ENCODE measurements at regions not wholly inside any gene's neighbourhood (a gene's known extent, or its start where the extent isn't known, plus 50 kb on each side); places are given as distances from the start of the nearest gene placed in this dataset.

DNA sequence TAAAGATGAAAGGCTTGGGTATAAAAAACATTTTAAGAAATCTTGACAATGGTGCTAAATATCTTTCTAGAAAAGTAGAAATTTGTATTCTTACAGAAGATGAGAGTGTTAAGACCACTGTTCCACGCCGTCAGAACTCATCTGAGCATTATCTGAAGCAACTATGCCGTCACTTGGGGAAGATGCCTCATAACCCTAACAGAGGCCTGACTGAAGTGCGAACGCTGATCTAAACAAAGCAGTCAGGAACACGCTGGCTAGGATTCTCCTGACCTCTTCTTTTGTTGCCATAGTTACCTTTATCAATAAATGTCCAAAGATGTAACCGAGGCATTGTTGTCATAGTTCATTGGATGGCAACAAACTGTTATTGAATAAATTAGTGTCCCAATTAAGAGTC, 612.4 kb downstream of the LTN1 start:
- Histone ChIP-seq H3F3A (ENCODE audit: control insufficient read depth, insufficient read depth) (no peaks in the 10 kb centered on the region), H3K9me2 (replicated peaks; ENCODE audit: control insufficient read depth, low read length) (no peaks in the 10 kb centered on the region), H3K4me3 (ENCODE audit: low read length) (no peak overlapping the region)

DNA sequence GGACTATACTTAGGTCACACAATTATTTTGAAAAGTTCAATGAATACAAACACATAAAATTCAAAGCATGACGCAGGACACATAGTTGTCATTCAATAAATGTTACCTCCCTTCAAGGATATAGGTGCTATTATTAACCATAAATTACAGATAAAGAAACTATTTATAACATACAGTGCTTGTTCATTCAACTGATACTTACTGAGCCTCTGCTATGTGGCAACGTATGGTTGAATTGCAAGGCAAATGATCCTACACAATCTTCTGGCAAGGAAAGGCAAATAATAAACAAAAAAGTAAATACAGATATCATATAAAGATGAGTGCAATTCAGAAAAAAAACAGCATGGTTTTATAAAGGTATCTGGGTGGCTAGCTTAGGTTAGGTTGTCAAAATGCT, 614.7 kb downstream of the LTN1 start:
- H3K9me2 ChIP-seq (replicated peaks; ENCODE audit: control insufficient read depth, low read length): no peaks in the 10 kb centered on the region
- no peaks in the 10 kb centered on the region for H3K79me2 ChIP-seq (ENCODE audit: control insufficient read depth, low read length)
- H3K9me3 ChIP-seq (ENCODE audit: control insufficient read depth, insufficient read depth, low read length): no peaks in the 10 kb centered on the region; the same call in 1 of the 2 replicates
- no peaks in the 10 kb centered on the region for H3K36me3 ChIP-seq (ENCODE audit: control insufficient read depth, low read length)
- H3F3A ChIP-seq (ENCODE audit: control insufficient read depth, insufficient read depth): no peaks in the 10 kb centered on the region
- H3K4me1 ChIP-seq (ENCODE audit: control insufficient read depth, low read length): no peaks in the 10 kb centered on the region
- H3K27me3 ChIP-seq (ENCODE audit: control insufficient read depth, low read length): no peaks in the 10 kb centered on the region
- no peak overlapping the region for H3K27ac ChIP-seq (ENCODE audit: low read depth, low read length)
- no peak overlapping the region for H3K4me3 ChIP-seq (ENCODE audit: low read length)
- H4K20me1 ChIP-seq (ENCODE audit: control insufficient read depth, insufficient read depth, low read depth, low read length): no peaks in the 10 kb centered on the region
- H3K4me2 ChIP-seq (ENCODE audit: low read length): no peak overlapping the region
- TF ChIP-seq EZH2phosphoT487 (IDR thresholded peaks at IDR 0.05; ENCODE audit: borderline replicate concordance, low read length): no peak
- TF ChIP-seq, protein P1, sequence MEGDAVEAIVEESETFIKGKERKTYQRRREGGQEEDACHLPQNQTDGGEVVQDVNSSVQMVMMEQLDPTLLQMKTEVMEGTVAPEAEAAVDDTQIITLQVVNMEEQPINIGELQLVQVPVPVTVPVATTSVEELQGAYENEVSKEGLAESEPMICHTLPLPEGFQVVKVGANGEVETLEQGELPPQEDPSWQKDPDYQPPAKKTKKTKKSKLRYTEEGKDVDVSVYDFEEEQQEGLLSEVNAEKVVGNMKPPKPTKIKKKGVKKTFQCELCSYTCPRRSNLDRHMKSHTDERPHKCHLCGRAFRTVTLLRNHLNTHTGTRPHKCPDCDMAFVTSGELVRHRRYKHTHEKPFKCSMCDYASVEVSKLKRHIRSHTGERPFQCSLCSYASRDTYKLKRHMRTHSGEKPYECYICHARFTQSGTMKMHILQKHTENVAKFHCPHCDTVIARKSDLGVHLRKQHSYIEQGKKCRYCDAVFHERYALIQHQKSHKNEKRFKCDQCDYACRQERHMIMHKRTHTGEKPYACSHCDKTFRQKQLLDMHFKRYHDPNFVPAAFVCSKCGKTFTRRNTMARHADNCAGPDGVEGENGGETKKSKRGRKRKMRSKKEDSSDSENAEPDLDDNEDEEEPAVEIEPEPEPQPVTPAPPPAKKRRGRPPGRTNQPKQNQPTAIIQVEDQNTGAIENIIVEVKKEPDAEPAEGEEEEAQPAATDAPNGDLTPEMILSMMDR (IDR thresholded peaks at IDR 0.05; ENCODE audit: low read depth, low read length, poor library complexity, severe bottlenecking): no peak

More for the DNA sequence above, 612.4 kb downstream of the LTN1 start:
- TF ChIP-seq, protein P1 (IDR thresholded peaks at IDR 0.05; ENCODE audit: low read depth, low read length, poor library complexity, severe bottlenecking): no peak
- no peak for TF ChIP-seq EZH2phosphoT487 (IDR thresholded peaks at IDR 0.05; ENCODE audit: borderline replicate concordance, low read length)
- Histone ChIP-seq H3K4me1 (ENCODE audit: control insufficient read depth, low read length) (no peaks in the 10 kb centered on the region), H3K79me2 (ENCODE audit: control insufficient read depth, low read length) (no peaks in the 10 kb centered on the region), H3K27ac (ENCODE audit: low read depth, low read length) (no peak overlapping the region), H3K36me3 (ENCODE audit: control insufficient read depth, low read length) (no peaks in the 10 kb centered on the region), H3K9me3 (ENCODE audit: control insufficient read depth, insufficient read depth, low read length) (no peaks in the 10 kb centered on the region), H3K27me3 (ENCODE audit: control insufficient read depth, low read length) (no peaks in the 10 kb centered on the region), H3K4me2 (ENCODE audit: low read length) (no peak overlapping the region), H4K20me1 (ENCODE audit: control insufficient read depth, insufficient read depth, low read depth, low read length) (no peaks in the 10 kb centered on the region)

DNA sequence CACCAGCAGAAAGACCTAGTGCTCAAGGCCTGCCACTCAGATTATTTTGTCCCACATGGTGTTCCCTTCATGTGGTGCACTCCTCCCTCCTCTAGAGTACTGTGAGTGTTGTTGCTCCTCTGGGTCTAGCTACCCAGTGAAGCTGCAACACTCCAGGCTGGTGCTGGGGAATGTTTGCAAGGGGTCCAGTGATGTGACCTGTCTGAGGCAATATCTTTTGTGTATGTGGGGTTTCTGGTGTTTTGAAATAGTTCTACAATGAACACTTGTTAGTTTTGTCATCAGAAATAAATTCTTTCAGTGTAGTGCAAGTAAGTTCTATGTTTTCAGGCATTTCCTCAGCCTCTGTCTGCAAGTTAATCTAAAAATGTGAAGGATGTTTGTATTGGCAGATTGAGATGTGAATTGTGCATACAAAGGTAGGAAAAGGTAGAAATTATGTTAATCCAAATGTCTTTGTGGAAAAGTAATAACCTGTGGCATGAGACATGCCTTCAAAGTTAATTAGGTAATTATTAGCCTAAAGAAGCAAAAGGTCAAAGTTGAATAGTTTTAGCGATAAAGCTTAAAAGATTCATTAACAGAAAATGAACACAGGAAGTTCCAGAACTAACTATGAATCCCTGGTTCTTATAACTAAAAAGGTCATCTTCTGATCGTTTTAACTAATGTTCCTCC, 616.8 kb downstream of the LTN1 start:
- Histone ChIP-seq H3K27ac (ENCODE audit: low read depth, low read length) (no peak overlapping the region), H3K79me2 (ENCODE audit: control insufficient read depth, low read length) (no peaks in the 10 kb centered on the region), H3K36me3 (ENCODE audit: control insufficient read depth, low read length) (no peaks in the 10 kb centered on the region), H4K20me1 (ENCODE audit: control insufficient read depth, insufficient read depth, low read depth, low read length) (no peaks in the 10 kb centered on the region), H3K9me2 (replicated peaks; ENCODE audit: control insufficient read depth, low read length) (no peaks in the 10 kb centered on the region), H3K4me1 (ENCODE audit: control insufficient read depth, low read length) (no peaks in the 10 kb centered on the region), H3K27me3 (ENCODE audit: control insufficient read depth, low read length) (no peaks in the 10 kb centered on the region), H3K4me2 (ENCODE audit: low read length) (no peak overlapping the region), H3F3A (ENCODE audit: control insufficient read depth, insufficient read depth) (no peaks in the 10 kb centered on the region), H3K9me3 (ENCODE audit: control insufficient read depth, insufficient read depth, low read length) (no peaks in the 10 kb centered on the region; the same call in 1 of the 2 replicates), H3K4me3 (ENCODE audit: low read length) (no peak overlapping the region)
- no peak for TF ChIP-seq EZH2phosphoT487 (IDR thresholded peaks at IDR 0.05; ENCODE audit: borderline replicate concordance, low read length)
- TF ChIP-seq, protein P1 (IDR thresholded peaks at IDR 0.05; ENCODE audit: low read depth, low read length, poor library complexity, severe bottlenecking): no peak
